ENCODE measurements at regions not wholly inside any gene's neighbourhood (a gene's known extent, or its start where the extent isn't known, plus 50 kb on each side); places are given as distances from the start of the nearest gene placed in this dataset.

GRCh38 chr5:111676926-111677415, 80.0 kb downstream of the NREP start:
- POLR2A ChIA-PET = no interaction called here

GRCh38 chr5:111676466-111676865, 80.5 kb downstream of the NREP start:
- ChIA-PET CTCF (no interaction called here), POLR2A (no interaction called here)

More at GRCh38 chr5:111676926-111677415, 80.0 kb downstream of the NREP start:
- CTCF ChIA-PET = no interaction called here

DNA sequence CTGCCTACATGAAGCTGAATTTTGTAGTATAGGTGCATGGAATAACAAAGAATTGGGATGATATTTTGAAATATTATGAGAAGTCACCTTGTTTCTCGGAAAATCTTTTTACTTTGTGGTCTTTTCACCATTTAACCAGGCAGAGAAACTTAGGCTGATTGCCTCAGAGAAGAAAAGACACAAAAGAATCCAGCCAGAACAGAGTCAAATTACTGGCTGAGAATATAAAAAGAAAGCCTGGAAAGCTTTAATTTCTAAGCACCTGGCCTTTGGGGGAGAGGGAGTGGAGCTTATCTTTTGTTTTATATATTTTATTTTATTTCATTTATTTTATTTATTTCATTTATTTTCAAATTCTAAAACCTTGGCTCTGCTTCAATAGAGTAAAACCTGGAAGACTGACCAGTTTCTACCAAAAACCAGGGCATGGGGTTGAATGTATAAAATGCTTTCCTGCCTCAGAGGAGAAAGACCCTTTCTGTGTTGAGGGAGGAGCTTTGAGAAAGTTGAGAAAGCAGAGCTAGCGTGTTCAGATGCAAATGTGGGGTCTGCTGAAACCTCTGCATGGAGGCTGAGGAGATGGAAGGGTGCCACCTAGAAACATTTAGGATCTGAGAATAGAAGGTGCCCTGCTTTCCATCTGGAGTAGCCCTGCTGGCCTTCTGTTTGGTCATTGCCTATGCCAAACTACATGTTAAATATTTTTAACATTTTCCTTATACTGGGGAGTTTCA, 81.6 kb downstream of the NREP start:
- CTCF ChIA-PET = no interaction called here
- POLR2A ChIA-PET = no interaction called here

DNA sequence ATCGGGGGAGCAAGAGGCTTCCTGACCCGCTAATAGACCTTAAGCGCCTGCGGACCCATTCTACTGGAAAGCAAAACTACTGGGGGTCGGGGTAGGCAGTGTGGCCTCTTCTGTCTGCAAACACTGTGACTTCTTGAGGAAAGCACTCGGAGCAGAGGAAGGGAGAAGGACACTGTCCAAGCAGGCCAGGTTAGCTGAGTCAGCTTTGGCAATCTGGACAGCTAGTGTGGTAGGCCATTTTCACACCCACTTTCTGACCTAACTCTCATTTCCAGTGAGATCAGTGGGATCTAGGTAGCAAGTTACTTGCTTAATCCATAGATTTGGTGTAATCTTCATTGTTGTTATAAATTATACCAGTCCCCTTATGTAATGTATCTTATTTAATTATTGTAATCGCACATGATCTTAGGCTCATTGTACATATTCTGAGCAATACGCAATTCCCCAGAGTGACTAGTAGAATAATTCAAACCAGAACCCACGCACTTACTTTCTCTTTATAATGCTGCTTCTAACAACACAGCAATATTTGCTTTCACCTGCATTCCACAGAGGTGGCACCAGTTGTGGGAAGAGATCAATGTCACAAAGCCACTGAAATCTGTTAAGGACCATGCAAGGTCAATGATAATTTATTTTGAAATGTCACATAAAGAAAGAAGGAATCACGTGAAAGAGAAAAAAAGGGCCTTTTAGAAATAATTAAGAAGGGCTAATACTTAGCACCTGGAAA, 82.9 kb downstream of the NREP start:
- ChIA-PET POLR2A (no interaction called here), CTCF (no interaction called here)

DNA sequence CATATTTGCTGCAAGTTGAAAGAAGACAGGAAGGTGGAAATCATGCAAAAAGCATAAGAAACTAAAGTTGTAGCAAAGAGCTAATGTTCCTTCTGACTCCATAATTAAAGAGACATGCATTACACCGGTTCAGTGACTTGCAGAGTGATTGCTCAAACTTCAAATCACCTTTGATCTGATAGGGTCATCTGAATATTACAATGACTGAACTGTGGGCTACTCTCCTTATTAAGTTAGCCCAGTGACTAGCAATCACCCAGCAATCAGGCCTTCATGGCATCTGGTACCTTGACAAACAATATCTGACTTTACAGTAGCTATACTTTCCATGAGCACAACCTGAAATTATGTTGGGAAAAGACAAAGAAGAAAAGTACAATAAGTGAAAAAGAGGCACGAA, 84.9 kb downstream of the NREP start:
- POLR2A ChIA-PET = no interaction called here
- CTCF ChIA-PET = no interaction called here

- ChIA-PET POLR2A (no interaction called here), CTCF (no interaction called here)
Observed at GRCh38 chr5:111670826-111671492, 86.0 kb downstream of the NREP start.

GRCh38 chr5:111668477-111669414, 88.2 kb downstream of the NREP start:
- CTCF ChIA-PET = no interaction called here
- POLR2A ChIA-PET = no interaction called here

DNA sequence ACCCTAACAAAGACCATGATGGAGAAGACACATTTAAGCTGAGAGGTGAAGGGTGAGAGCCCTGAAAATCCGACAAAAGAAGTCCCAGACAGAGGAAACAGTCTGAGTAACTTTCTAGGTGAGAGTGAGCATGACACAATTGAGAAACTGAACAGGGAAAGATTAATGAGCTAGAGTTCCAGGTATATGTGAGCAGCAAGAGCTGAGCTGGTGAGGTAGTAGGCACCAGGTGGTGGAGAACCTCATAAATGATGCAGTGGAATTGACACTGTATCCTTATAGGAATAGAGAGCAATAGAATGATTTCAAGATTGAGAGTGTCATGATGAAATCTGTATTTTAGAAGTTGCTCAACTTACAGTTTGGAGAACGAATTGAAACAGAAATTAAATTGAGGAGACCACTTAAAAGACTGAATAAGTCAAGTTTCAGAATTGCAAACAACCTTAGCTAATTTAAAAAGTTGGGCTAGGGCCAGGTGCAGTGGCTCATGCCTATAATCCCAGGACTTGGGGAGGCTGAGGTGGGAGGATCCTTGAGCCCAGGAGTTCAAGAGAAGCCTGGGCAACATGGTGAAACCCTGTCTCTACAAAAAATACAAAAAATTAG, 89.8 kb downstream of the NREP start:
- POLR2A ChIA-PET = no interaction called here
- CTCF ChIA-PET = no interaction called here

GRCh38 chr5:111656580-111656979, 100.4 kb downstream of the NREP start:
- POLR2A ChIA-PET = no interaction called here
- CTCF ChIA-PET = no interaction called here

- CTCF ChIA-PET = no interaction called here
- POLR2A ChIA-PET = no interaction called here
Observed at GRCh38 chr5:111655169-111655924, 101.6 kb downstream of the NREP start.

DNA sequence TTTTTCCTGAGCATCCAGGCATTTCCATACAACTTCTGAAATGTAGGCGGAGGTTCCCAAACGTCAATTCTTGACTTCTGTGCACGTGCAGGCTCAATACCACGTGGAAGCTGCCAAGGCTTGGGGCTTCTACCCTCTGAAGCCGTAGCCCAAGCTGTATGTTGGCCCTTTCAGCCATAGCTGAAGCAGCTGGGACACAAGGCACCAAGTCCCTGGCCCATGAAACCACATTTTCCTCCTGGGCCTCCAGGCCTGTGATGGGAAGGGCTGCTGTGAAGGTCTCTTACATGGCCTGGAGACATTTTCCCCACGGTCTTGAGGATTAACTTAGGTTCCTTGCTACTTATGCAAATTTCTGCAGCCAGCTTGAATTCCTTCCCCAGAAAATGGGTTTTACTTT, 103.6 kb downstream of the NREP start:
- ChIA-PET POLR2A (no interaction called here), CTCF (no interaction called here)

- ChIA-PET CTCF (no interaction called here), POLR2A (no interaction called here)
Observed at GRCh38 chr5:111649516-111649915, 107.5 kb downstream of the NREP start.

DNA sequence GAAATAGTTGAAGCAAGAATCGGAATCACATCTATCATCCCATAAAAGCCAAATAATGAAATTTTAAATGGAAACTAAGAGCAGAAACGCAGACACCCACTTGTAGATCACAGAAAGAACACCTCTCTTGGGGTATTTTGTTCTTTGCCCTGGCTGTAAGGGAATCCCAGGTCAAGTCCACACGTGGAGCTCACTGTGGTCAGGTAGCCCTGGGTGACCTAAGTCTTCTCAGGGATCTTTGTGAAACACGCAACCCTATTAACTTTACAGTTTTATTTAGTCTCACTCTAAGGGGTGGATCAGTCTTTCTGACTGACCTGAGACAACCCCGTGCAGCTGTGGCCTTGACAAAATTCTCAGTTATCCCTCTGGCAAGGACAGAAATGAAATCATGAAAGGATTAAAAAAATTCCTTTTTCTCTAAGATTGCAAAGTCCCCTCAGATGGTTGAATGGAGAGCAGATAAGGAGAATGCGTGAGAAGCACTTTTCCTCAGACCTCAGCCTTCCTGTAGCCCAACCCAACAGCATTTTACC, 111.6 kb downstream of the NREP start:
- ChIA-PET CTCF (no interaction called here), POLR2A (no interaction called here)

DNA sequence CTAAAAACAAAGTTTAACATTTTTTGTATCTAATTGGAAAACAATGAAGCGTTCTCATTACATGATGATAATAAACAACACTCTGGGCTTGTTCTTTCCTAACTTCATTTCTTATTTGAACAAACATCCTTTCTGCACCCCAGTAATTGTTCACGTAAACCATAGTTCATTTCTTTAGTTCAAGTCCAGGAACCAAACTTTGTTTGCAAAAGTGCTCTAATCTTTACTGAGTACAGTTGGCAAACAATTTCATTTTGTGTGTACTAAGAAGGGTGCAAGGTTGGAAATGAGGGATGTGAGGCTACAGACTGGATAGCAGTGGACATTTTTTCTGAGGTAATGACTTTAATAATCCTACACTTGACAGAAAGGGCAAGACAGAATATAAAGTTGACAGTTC, 113.5 kb downstream of the NREP start:
- ChIA-PET POLR2A (no interaction called here), CTCF (no interaction called here)

GRCh38 chr5:111641533-111642233, 115.3 kb downstream of the NREP start:
- CTCF ChIA-PET = no interaction called here

GRCh38 chr5:111639912-111640311, 117.1 kb downstream of the NREP start:
- POLR2A ChIA-PET = no interaction called here
- CTCF ChIA-PET = no interaction called here

More at GRCh38 chr5:111641533-111642233, 115.3 kb downstream of the NREP start:
- POLR2A ChIA-PET = no interaction called here

- POLR2A ChIA-PET = no interaction called here
- CTCF ChIA-PET = no interaction called here
Observed at GRCh38 chr5:111636736-111637135, 120.3 kb downstream of the NREP start.

DNA sequence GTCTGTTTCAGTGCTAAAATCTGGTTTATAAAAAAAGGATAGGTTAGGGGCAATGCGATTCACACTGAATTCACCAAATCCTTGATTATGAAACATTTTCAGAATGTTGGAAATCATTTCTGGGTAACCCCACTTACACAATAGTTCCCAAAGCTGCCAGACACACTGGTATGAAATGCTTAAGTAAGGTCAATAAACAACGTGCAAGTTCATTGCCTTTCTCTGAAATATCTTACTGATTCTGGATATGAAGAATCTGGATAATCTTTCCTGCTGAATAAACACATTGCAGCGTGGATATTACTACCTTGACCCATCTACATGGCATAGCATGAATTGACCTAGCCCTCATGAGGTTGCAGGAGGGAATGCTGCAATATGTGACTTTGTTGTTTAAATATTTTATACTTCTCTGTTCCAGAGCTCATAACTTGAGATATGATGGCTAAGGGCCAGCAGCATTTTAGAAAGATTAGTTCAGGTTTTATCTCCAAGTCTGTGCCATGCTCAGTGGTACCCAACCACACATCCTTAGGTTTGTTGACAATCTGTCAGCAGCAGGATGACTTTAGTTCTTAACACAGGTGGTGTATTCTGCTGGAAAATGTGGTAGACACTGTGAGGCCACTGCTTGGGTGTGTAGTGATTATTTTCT, 121.0 kb downstream of the NREP start:
- ChIA-PET POLR2A (no interaction called here), CTCF (no interaction called here)

All from activated CD8-positive, alpha-beta memory T cell treated with anti-CD3 and anti-CD28 coated beads for 36 hours (primary cell).